ENCODE measurements at regions not wholly inside any gene's neighbourhood (a gene's known extent, or its start where the extent isn't known, plus 50 kb on each side); places are given as distances from the start of the nearest gene placed in this dataset.

DNA sequence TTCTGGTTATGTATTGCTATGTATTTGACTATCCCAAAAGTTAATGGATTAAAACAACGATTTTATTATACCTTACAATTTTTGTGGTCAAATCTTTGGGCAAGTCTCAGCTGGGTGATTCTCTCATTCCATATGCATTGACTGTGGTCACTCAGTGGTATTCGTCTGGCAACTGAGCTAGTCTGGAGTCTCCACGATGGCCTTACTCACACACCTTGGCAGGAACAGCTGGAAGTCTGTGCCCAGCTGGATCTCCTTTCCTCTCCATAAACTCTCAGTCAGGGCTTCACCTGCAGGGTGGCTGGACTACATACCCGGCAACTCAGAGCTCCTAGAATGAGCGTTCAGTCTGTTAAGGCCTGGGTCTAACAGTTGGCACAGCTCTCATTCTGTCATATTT is 141.1 kb upstream of the WDFY3 start:
- intact Hi-C loops (cut with DNase I), result no loop called here
- Histone ChIP-seq H3K27ac (no peak overlapping the region), H3K9me3 (no peaks in the 10 kb centered on the region), H3K4me1 (no peaks in the 10 kb centered on the region), H3K27me3 (no peaks in the 10 kb centered on the region), H3K36me3 (no peaks in the 10 kb centered on the region), H3K4me3 (no peak overlapping the region)
- TF ChIP-seq, protein P1, sequence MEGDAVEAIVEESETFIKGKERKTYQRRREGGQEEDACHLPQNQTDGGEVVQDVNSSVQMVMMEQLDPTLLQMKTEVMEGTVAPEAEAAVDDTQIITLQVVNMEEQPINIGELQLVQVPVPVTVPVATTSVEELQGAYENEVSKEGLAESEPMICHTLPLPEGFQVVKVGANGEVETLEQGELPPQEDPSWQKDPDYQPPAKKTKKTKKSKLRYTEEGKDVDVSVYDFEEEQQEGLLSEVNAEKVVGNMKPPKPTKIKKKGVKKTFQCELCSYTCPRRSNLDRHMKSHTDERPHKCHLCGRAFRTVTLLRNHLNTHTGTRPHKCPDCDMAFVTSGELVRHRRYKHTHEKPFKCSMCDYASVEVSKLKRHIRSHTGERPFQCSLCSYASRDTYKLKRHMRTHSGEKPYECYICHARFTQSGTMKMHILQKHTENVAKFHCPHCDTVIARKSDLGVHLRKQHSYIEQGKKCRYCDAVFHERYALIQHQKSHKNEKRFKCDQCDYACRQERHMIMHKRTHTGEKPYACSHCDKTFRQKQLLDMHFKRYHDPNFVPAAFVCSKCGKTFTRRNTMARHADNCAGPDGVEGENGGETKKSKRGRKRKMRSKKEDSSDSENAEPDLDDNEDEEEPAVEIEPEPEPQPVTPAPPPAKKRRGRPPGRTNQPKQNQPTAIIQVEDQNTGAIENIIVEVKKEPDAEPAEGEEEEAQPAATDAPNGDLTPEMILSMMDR (IDR thresholded peaks at IDR 0.05), result no peak
- DNase-seq (no peak), ATAC-seq (no peak)

DNA sequence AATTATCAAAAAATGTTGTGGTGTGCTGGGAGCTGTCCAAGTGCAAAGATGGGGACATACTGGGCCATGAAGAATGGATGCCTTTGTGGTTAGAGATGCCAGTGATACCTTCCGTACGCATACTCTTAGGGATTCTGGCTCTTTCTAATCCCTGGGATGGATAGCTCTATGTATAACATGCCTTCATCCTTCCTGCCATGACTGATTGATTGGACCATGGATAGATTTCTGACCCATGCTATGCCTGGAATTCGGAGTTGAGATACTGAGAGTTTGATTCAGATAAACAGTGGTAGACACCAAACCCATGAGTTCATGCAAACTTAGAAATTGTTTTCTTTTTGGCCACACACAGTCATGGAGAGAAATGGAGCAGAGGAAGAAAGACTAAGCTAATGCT is 147.2 kb upstream of the WDFY3 start:
- Histone ChIP-seq H3K27me3 (no peaks in the 10 kb centered on the region), H3K4me3 (no peak overlapping the region), H3K36me3 (no peaks in the 10 kb centered on the region), H3K27ac (no peak overlapping the region), H3K4me1 (no peaks in the 10 kb centered on the region), H3K9me3 (no peaks in the 10 kb centered on the region)
- no peak for ATAC-seq
- intact Hi-C loops (cut with DNase I), result no loop called here
- TF ChIP-seq, protein P1 (IDR thresholded peaks at IDR 0.05), result no peak
- no peak for DNase-seq

DNA sequence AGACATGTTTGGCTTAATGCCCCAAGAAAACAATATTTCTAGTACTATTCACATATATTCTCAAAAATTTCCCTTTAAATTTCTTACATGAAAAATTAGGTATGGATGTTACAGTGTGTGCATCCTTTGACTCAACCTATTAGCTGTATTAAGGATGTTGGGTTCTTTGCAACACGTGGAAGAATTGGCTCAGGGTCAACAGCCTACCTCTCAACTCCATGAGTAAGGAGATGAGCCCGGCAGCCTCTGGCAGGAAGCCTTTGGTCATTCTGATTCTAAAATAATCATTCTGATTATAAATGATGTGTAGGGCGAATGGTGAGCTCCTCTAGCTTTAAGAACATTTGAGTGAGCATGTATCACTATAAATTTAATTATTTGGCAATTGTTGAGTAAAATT is 148.0 kb upstream of the WDFY3 start:
- H3K4me1 ChIP-seq, result no peaks in the 10 kb centered on the region
- no peak overlapping the region for H3K4me3 ChIP-seq
- intact Hi-C loops (cut with DNase I), result no loop called here
- DNase-seq, result no peak
- no peak for ATAC-seq
- no peaks in the 10 kb centered on the region for H3K36me3 ChIP-seq
- no peaks in the 10 kb centered on the region for H3K9me3 ChIP-seq
- no peaks in the 10 kb centered on the region for H3K27me3 ChIP-seq
- no peak overlapping the region for H3K27ac ChIP-seq
- TF ChIP-seq, protein P1 (IDR thresholded peaks at IDR 0.05), result no peak

DNA sequence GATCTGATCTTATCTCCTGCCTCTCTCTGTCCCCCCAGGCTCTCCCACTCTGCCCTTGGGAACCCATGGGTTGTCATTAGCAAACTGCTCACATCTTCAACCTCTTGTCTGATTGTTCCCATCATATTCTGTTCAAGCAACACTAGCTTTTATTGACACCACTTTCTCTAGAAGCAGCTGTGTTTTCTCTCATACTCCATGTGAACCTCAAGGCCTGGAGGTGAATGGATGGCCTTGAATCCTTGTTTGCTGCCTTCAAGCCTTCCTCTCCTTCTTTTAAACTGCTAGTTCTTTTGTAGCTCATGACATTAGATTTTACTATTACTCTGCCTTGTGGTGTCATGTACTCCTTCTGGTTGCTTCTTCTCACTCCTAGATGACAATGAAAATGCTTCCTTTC is 149.5 kb upstream of the WDFY3 start:
- intact Hi-C loops (cut with DNase I), result no loop called here
- no peaks in the 10 kb centered on the region for H3K4me1 ChIP-seq
- no peak overlapping the region for H3K27ac ChIP-seq
- TF ChIP-seq, protein P1 (IDR thresholded peaks at IDR 0.05), result no peak
- no peak for ATAC-seq
- H3K36me3 ChIP-seq, result no peaks in the 10 kb centered on the region
- no peaks in the 10 kb centered on the region for H3K9me3 ChIP-seq
- no peak for DNase-seq
- H3K4me3 ChIP-seq, result no peak overlapping the region
- no peaks in the 10 kb centered on the region for H3K27me3 ChIP-seq

DNA sequence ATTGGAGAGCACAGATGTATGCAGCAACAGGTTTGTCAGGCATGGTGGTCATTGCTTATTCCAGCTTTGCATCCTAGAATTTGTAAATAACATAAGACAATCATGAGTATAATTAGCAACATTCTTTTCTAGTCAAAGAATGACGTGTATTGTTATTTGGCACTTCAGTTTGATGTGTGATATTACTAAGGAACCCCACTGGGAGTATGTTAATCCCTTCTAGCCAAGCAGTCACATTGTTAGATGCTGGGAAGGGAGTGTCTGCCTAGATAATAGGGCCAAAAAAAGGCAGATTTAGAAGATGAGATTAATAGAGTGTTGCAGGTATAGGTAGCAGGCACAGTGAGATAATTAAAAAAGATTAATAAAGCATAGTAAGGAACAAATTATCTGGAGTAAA is 159.2 kb upstream of the WDFY3 start:
- no peaks in the 10 kb centered on the region for H3K9me3 ChIP-seq
- DNase-seq, result no peak
- no peak overlapping the region for H3K27ac ChIP-seq
- H3K27me3 ChIP-seq, result no peaks in the 10 kb centered on the region
- no peaks in the 10 kb centered on the region for H3K4me1 ChIP-seq
- TF ChIP-seq, protein P1 (IDR thresholded peaks at IDR 0.05), result no peak
- intact Hi-C loops (cut with DNase I), result no loop called here
- no peak for ATAC-seq
- H3K36me3 ChIP-seq, result no peaks in the 10 kb centered on the region
- H3K4me3 ChIP-seq, result no peak overlapping the region

DNA sequence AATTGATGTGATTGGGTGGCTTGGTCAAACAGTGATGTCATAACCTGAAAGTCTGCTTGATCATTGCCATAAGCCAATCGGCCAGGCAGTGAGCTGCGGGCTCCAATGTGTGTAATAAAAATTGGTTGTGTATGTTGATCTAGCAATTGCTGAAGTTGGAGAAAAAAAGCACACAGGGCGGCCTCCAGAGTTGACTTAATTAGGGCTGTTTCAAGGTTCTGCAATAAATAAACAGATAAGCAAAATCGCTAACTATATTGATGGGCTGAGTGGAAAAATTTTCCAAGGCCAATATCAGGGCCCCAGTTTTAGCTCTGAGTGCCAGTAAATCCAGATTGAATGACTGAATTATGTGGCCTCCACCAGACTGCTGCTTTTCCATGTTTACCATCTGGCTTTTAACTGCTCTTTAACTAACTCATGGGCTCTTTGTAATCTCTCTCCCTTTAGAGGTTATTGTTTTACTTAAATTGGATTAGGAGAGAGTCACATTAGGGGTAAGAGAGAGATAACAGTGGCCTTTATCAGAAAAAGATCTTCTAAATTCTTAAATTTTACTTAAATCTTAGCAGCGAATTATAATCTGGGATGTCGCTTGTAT is 160.6 kb upstream of the WDFY3 start:
- Histone ChIP-seq H3K27ac (no peak overlapping the region), H3K4me3 (no peak overlapping the region), H3K9me3 (no peaks in the 10 kb centered on the region), H3K4me1 (no peaks in the 10 kb centered on the region), H3K27me3 (no peaks in the 10 kb centered on the region), H3K36me3 (no peaks in the 10 kb centered on the region)
- intact Hi-C loops (cut with DNase I), result no loop called here
- DNase-seq (no peak), ATAC-seq (no peak)
- TF ChIP-seq, protein P1 (IDR thresholded peaks at IDR 0.05), result no peak

Data from upper lobe of right lung (tissue), 1 donor.